GM19193 (cell line): ENCODE measurements at regions not wholly inside any gene's neighbourhood (a gene's known extent, or its start where the extent isn't known, plus 50 kb on each side); places are given as distances from the start of the nearest gene placed in this dataset.

Experiments used
- POLR2A ChIP-seq: IDR thresholded peaks from 4 replicates; pipeline ENCODE4 v1.6.1; 2011; ENCODE audit not compliant: insufficient read depth, insufficient read length; ENCODE audit errors: extremely low read depth

DNA sequence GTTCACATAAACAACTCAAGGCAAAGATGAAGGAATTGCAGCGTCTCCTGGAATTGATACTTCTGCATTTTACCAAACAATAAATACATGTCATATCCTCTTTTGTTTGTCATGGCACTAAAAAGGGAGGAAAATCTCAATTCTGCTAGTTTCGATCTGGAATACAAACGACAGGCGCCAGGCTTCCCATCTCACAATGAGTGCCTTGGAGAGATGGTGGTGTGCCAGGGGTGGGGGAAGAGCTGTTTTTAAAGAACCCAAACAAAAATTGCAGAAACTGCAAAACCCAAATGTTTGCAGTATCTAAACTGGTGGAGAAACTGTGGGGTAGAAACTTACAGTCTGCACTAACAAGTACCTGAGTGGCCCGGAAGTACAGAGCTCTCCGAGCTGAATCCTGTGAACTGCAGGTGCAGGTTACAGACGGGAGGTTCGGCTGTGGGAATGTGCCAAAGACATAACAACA, 53.0 kb upstream of the KLF3 start:
- TF ChIP-seq POLR2A: no peak

DNA sequence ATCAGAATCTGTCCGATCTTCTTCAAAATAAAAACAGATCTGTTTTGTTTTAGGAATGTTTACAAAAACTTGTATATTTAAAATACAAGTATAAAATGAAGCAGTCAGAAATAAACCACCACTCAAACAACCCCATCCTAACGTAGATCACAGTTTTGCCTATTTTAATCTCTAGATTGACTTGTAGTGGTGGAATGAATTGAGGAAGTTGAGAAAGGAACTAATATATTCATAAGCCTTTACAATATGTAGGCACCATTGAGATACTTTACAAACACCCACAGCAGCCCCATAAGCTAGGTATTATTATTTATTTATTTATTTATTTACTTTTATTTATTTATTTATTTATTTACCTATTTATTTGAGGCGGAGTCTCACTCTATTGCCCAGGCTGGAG, 52.3 kb upstream of the KLF3 start:
- TF ChIP-seq POLR2A: no peak

DNA sequence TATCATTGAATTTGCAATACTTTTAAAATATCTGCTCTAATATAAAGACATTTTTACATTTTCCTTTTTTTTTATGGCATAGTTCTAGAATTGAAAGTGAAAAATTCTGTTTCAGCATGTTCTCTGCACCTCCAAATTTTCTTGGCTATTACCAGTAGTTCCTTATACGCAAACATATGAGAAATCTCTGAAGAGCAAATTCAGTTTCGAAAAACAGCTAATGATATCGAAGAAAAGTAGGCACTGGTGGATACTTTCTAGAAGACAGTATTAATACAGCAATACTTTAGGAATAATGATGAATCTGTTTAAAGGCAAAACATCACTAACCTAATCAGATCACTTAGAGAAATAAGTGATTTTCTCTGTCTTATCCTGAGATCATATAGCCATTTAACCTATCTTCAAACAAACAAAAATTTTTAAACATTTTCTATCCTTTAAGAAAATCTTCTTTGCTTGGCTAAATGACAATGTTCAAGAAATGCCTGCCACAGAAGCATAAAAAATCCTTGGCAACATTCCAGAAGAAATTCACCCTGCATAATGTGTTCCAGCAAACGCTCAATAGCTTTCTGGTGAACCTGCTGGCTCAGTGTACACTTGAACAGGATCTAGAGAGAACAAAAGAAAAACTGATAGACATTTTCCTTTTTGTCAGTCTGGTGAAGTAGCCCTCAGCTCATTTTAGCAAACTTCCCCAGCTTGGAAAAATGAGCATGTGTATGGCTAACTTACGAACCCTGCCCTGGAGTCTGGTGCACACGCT, 51.2 kb upstream of the KLF3 start:
- TF ChIP-seq POLR2A: no peak
